Loucy (cell line): ENCODE measurements at regions not wholly inside any gene's neighbourhood (a gene's known extent, or its start where the extent isn't known, plus 50 kb on each side); places are given as distances from the start of the nearest gene placed in this dataset.

Experiments used
- H2AFZ ChIP-seq: fragments of 200-600 bp; sonication (generic); 2 replicates; pipeline ENCODE4 v1.6.0; 2016; ENCODE audit warnings: antibody characterized with exemption, mild to moderate bottlenecking, low read length, moderate library complexity
- H3F3A ChIP-seq: fragments of 200-600 bp; 2 replicates; pipeline ENCODE4 v1.6.0; 2016; ENCODE audit warnings: antibody characterized with exemption, low read depth, mild to moderate bottlenecking
- H3K27me3 ChIP-seq: fragments of 200-600 bp; sonication (generic); 2 replicates; pipeline ENCODE4 v1.6.1; 2014; ENCODE audit warnings: low read length, mild to moderate bottlenecking; ENCODE audit not compliant: insufficient read depth, poor library complexity, severe bottlenecking
- H3K36me3 ChIP-seq: fragments of 200-600 bp; sonication (generic); 2 replicates; pipeline ENCODE4 v1.6.1; 2016; ENCODE audit warnings: low read length; ENCODE audit not compliant: insufficient read depth
- H3K4me1 ChIP-seq: fragments of 200-600 bp; sonication (generic); 2 replicates; pipeline ENCODE4 v1.5.1; 2014; ENCODE audit warnings: low read length, mild to moderate bottlenecking; ENCODE audit not compliant: insufficient read depth, poor library complexity, severe bottlenecking
- H3K4me2 ChIP-seq: fragments of 200-600 bp; sonication (generic); 2 replicates; pipeline ENCODE4 v1.6.0; 2014; ENCODE audit warnings: antibody characterized with exemption, low read length, low read depth, mild to moderate bottlenecking; ENCODE audit not compliant: poor library complexity, severe bottlenecking
- H3K4me3 ChIP-seq: fragments of 200-600 bp; sonication (generic); 2 replicates; pipeline ENCODE4 v1.5.1; 2014; ENCODE audit warnings: low read length, mild to moderate bottlenecking, mixed read lengths; ENCODE audit not compliant: poor library complexity, severe bottlenecking
- H3K79me2 ChIP-seq: fragments of 200-600 bp; sonication (generic); 2 replicates; pipeline ENCODE4 v1.6.1; 2014; ENCODE audit warnings: low read length; ENCODE audit not compliant: insufficient read depth
- H3K9ac ChIP-seq: fragments of 200-600 bp; sonication (generic); 2 replicates; pipeline ENCODE4 v1.6.0; 2014; ENCODE audit warnings: mild to moderate bottlenecking, low read depth, low read length, moderate library complexity; ENCODE audit not compliant: poor library complexity, severe bottlenecking
- H3K9me2 ChIP-seq: fragments of 200-600 bp; sonication (generic); replicated peaks from 2 replicates; pipeline ENCODE4 v1.6.1; 2016; ENCODE audit warnings: low read depth, low read length, mixed read lengths
- H3K9me3 ChIP-seq: fragments of 200-600 bp; sonication (generic); 2 replicates; pipeline ENCODE4 v1.6.1; 2014; ENCODE audit warnings: mild to moderate bottlenecking, antibody characterized with exemption, low read length, low read depth; ENCODE audit not compliant: insufficient read depth
- H4K20me1 ChIP-seq: fragments of 200-600 bp; sonication (generic); 2 replicates; pipeline ENCODE4 v1.6.0; 2014; ENCODE audit warnings: antibody characterized with exemption, low read length, mild to moderate bottlenecking; ENCODE audit not compliant: insufficient read depth, poor library complexity, severe bottlenecking
- EZH2phosphoT487 ChIP-seq: fragments of 200-600 bp; IDR thresholded peaks from 2 replicates; pipeline ENCODE4 v1.6.1; 2018; ENCODE audit warnings: antibody characterized with exemption, mild to moderate bottlenecking, moderate library complexity, borderline replicate concordance
- TF ChIP-seq, protein P1 (sequence below): fragments of 200-600 bp; sonication (generic); conservative IDR thresholded peaks from 2 replicates; pipeline ENCODE4 v1.5.1; 2014; ENCODE audit warnings: mild to moderate bottlenecking, antibody characterized with exemption, low read length

DNA sequence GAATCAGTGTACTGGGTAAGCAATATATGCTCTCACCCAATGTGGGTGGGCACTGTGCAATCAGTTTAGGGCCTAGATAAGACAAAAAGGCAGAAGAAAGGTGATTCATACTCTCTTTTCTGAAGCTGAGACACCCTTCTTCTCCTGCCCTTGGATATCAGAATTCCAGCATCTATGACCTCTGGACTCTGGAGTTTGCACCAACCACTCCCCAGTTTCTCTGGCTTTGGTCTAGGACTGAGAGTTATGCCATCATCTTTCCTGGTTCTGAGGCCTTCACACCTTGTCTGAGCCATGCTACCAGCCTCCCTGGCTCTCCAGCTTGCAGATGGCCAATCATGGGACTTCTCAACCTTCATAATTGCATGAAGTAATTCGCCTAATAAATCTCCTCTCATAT is 724.6 kb upstream of the TYRP1 start:
- H3K27me3 ChIP-seq = no peaks in the 10 kb centered on the region
- H3K79me2 ChIP-seq = no peaks in the 10 kb centered on the region
- H3K4me2 ChIP-seq = no peak overlapping the region
- H2AFZ ChIP-seq = no peak overlapping the region
- H3K4me3 ChIP-seq = no peak overlapping the region
- TF ChIP-seq, protein P1, sequence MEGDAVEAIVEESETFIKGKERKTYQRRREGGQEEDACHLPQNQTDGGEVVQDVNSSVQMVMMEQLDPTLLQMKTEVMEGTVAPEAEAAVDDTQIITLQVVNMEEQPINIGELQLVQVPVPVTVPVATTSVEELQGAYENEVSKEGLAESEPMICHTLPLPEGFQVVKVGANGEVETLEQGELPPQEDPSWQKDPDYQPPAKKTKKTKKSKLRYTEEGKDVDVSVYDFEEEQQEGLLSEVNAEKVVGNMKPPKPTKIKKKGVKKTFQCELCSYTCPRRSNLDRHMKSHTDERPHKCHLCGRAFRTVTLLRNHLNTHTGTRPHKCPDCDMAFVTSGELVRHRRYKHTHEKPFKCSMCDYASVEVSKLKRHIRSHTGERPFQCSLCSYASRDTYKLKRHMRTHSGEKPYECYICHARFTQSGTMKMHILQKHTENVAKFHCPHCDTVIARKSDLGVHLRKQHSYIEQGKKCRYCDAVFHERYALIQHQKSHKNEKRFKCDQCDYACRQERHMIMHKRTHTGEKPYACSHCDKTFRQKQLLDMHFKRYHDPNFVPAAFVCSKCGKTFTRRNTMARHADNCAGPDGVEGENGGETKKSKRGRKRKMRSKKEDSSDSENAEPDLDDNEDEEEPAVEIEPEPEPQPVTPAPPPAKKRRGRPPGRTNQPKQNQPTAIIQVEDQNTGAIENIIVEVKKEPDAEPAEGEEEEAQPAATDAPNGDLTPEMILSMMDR = no peak
- no peak for TF ChIP-seq EZH2phosphoT487
- H3K36me3 ChIP-seq = no peaks in the 10 kb centered on the region
- no peaks in the 10 kb centered on the region for H3F3A ChIP-seq
- H3K9me2 ChIP-seq = no peaks in the 10 kb centered on the region
- H3K9ac ChIP-seq = no peak overlapping the region
- H3K9me3 ChIP-seq = no peaks in the 10 kb centered on the region
- H4K20me1 ChIP-seq = no peaks in the 10 kb centered on the region
- no peaks in the 10 kb centered on the region for H3K4me1 ChIP-seq

DNA sequence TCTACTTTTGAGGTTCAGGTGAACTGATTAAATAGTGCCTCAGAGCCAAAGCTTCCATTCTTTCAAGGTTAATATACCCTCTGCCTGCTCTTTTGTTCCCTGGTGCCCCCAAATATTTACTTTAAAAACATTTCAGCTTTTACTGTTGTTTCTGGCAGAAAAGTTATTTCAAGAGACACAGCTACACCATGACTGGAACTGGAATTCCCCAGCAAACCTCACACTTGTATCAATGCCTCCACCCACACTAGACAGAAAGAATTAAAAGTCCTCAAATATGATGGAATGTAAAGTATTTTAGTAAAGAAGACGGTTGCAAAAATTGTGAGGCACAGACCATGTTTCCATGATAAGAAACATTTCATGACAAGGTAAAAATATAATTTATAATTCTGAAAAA is 720.2 kb upstream of the TYRP1 start:
- Histone ChIP-seq H3K4me1 (no peaks in the 10 kb centered on the region), H2AFZ (no peak overlapping the region), H3K9ac (no peak overlapping the region), H3K4me3 (no peak overlapping the region), H3K4me2 (no peak overlapping the region), H3K9me3 (no peaks in the 10 kb centered on the region), H3F3A (no peaks in the 10 kb centered on the region), H3K36me3 (no peaks in the 10 kb centered on the region), H3K9me2 (no peaks in the 10 kb centered on the region), H4K20me1 (no peaks in the 10 kb centered on the region), H3K79me2 (no peaks in the 10 kb centered on the region), H3K27me3 (no peaks in the 10 kb centered on the region)
- TF ChIP-seq, protein P1 = no peak
- TF ChIP-seq EZH2phosphoT487 = no peak

DNA sequence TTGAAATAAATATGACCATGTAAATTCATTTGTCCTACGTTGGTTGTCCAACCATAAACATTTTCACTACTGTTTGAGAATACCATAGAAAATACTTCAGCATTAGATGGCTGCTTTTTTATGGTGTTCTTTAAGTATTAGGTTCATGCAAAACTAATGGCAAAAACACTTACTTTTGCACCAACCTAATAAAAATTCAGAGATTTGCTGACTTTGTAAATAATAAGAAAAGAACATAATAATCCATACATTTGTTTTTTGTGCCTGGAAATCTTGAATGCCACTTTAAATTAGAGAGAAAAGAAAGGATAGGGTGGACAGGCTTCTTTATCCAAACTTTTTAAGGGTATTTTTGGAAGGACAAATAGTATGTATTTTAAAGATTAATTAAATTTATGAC is 719.7 kb upstream of the TYRP1 start:
- no peaks in the 10 kb centered on the region for H3K4me1 ChIP-seq
- H3K27me3 ChIP-seq = no peaks in the 10 kb centered on the region
- no peak overlapping the region for H3K4me3 ChIP-seq
- no peak overlapping the region for H3K4me2 ChIP-seq
- TF ChIP-seq, protein P1 = no peak
- no peak for TF ChIP-seq EZH2phosphoT487
- no peaks in the 10 kb centered on the region for H3K36me3 ChIP-seq
- H4K20me1 ChIP-seq = no peaks in the 10 kb centered on the region
- H3K9me2 ChIP-seq = no peaks in the 10 kb centered on the region
- H2AFZ ChIP-seq = no peak overlapping the region
- H3K9me3 ChIP-seq = no peaks in the 10 kb centered on the region
- H3K9ac ChIP-seq = no peak overlapping the region
- no peaks in the 10 kb centered on the region for H3K79me2 ChIP-seq
- H3F3A ChIP-seq = no peaks in the 10 kb centered on the region
